ENCODE measurements at regions not wholly inside any gene's neighbourhood (a gene's known extent, or its start where the extent isn't known, plus 50 kb on each side); places are given as distances from the start of the nearest gene placed in this dataset.

DNA sequence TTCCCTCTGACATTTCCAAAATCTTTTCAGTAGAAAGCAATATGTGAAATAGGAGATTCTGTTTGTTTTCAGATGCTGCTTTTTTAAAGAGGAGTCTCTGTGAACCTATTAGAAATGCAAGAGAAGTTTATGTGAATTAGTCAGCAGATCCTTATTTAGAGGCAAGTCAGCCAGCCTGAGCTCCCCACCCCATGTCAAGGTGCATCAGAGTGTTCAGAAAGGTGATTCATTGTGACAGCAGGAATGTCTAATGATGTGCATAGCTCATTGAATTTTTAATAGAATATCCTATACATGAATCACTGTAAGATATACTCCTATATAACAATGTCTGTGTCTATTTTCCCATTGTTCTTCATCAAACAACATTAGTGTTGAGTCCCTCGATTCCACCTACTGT lies 1222.4 kb upstream of the USP15 start:
- no peak for TF ChIP-seq EZH2 (IDR thresholded peaks at IDR 0.05)
- TF ChIP-seq, protein P1, sequence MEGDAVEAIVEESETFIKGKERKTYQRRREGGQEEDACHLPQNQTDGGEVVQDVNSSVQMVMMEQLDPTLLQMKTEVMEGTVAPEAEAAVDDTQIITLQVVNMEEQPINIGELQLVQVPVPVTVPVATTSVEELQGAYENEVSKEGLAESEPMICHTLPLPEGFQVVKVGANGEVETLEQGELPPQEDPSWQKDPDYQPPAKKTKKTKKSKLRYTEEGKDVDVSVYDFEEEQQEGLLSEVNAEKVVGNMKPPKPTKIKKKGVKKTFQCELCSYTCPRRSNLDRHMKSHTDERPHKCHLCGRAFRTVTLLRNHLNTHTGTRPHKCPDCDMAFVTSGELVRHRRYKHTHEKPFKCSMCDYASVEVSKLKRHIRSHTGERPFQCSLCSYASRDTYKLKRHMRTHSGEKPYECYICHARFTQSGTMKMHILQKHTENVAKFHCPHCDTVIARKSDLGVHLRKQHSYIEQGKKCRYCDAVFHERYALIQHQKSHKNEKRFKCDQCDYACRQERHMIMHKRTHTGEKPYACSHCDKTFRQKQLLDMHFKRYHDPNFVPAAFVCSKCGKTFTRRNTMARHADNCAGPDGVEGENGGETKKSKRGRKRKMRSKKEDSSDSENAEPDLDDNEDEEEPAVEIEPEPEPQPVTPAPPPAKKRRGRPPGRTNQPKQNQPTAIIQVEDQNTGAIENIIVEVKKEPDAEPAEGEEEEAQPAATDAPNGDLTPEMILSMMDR (IDR thresholded peaks at IDR 0.05), result no peak
